ENCODE measurements at regions not wholly inside any gene's neighbourhood (a gene's known extent, or its start where the extent isn't known, plus 50 kb on each side); places are given as distances from the start of the nearest gene placed in this dataset.

DNA sequence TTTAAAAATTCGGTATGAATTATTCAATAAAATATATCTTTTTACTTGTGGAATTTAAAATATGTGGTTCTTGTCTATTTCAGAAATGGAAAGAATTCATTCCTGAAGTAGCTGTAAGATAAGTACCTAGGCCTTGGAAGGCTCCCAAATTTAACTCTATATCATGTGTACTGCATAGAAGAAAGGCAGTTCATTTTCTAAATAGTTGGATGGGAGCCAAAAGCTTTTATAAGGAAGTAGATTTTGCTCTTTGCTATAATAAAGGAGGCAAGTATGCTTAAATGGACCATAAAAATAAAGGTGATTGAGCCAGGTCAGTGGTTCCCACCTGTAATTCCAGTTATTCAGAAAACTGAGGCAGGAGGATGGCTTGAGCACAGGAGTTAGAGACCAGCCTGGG lies 187.5 kb downstream of the ATXN7L3B start:
- TF ChIP-seq, protein P1, sequence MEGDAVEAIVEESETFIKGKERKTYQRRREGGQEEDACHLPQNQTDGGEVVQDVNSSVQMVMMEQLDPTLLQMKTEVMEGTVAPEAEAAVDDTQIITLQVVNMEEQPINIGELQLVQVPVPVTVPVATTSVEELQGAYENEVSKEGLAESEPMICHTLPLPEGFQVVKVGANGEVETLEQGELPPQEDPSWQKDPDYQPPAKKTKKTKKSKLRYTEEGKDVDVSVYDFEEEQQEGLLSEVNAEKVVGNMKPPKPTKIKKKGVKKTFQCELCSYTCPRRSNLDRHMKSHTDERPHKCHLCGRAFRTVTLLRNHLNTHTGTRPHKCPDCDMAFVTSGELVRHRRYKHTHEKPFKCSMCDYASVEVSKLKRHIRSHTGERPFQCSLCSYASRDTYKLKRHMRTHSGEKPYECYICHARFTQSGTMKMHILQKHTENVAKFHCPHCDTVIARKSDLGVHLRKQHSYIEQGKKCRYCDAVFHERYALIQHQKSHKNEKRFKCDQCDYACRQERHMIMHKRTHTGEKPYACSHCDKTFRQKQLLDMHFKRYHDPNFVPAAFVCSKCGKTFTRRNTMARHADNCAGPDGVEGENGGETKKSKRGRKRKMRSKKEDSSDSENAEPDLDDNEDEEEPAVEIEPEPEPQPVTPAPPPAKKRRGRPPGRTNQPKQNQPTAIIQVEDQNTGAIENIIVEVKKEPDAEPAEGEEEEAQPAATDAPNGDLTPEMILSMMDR (IDR thresholded peaks at IDR 0.05), result no peak
- TF ChIP-seq POLR2A (IDR thresholded peaks at IDR 0.05), result no peak
